Astrocyte (in vitro differentiated cells and primary cell): ENCODE measurements at regions not wholly inside any gene's neighbourhood (a gene's known extent, or its start where the extent isn't known, plus 50 kb on each side); places are given as distances from the start of the nearest gene placed in this dataset.

Experiments
- EZH2 ChIP-seq: IDR thresholded peaks from 2 replicates; pipeline ENCODE4 v1.6.1; 2012; ENCODE audit warnings: mild to moderate bottlenecking, low read length, inconsistent platforms; ENCODE audit not compliant: insufficient read depth
- TF ChIP-seq, protein P1 (sequence below): IDR thresholded peaks from 2 replicates; pipeline ENCODE4 v1.5.1; 2011; ENCODE audit warnings: low read depth, mild to moderate bottlenecking, inconsistent platforms, low read length, moderate library complexity; ENCODE audit not compliant: insufficient read depth

DNA sequence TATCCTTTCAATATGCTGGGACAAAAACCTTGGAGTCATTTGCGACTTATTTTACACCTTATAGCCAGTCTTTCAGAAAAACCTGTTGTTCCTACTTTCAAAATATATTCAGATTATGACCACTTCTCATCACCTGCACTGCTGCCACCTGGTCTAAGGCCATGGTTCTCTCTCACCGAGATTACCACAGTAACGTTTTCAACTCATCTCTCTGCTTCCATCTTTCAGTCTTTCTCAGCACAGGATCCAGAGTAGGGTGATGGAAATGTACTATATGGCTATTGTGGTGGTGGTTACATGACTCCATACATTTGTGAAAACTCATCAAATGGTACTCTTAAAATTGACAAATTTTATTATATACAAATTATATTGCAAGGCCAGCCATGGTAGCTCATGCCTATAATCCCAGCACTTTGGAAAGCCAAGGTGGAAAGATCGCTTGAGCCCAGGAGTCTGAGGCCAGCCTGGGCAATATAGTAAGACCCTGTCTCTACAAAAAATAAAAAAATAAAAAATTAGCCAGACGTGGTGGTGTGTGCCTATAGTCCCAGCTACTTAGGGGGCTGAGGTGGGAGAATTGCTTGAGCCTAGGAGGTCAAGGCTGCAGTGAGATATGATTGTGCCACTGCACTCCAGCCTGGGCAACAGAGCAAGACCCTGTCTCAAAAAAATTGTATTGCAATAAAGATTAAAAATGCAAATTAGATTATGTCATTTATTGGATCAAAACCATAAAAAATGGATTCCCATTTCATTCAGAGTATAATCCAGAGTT is 120.9 kb upstream of the PPP2R5A start:
- TF ChIP-seq, protein P1, sequence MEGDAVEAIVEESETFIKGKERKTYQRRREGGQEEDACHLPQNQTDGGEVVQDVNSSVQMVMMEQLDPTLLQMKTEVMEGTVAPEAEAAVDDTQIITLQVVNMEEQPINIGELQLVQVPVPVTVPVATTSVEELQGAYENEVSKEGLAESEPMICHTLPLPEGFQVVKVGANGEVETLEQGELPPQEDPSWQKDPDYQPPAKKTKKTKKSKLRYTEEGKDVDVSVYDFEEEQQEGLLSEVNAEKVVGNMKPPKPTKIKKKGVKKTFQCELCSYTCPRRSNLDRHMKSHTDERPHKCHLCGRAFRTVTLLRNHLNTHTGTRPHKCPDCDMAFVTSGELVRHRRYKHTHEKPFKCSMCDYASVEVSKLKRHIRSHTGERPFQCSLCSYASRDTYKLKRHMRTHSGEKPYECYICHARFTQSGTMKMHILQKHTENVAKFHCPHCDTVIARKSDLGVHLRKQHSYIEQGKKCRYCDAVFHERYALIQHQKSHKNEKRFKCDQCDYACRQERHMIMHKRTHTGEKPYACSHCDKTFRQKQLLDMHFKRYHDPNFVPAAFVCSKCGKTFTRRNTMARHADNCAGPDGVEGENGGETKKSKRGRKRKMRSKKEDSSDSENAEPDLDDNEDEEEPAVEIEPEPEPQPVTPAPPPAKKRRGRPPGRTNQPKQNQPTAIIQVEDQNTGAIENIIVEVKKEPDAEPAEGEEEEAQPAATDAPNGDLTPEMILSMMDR = no peak
- TF ChIP-seq EZH2 = no peak
